Right lobe of liver (tissue), 4 donors: ENCODE measurements at regions not wholly inside any gene's neighbourhood (a gene's known extent, or its start where the extent isn't known, plus 50 kb on each side); places are given as distances from the start of the nearest gene placed in this dataset.

Experiments used
- CTCF ChIP-seq, 4 donors: fragments of 200-600 bp in 3 of 4; fragments of 450-650 bp in 1 of 4; IDR thresholded peaks; one replicate each; pipeline versions ENCODE4 v1.5.1 to v1.8.0; 2016 to 2022; ENCODE audit warnings: antibody characterized with exemption in 4 of 4, mild to moderate bottlenecking in 2 of 4
- POLR2A ChIP-seq: fragments of 450-650 bp; IDR thresholded peaks from one replicate; pipeline ENCODE4 v1.6.1; 2017; ENCODE audit warnings: antibody characterized with exemption, mild to moderate bottlenecking
- donor health status: DM: no; HTN: no; CAD: no.
- donor health status: DM: no; HTN: no; CAD: no.
- donor health status: DM: no; HTN: yes; CAD: no.

- TF ChIP-seq CTCF (IDR thresholded peaks at IDR 0.05) (no peak), POLR2A (no peak)
Observed at GRCh38 chr11:116513278-116513823, 259.4 kb downstream of the BUD13 start.
